Heart right ventricle (tissue), 16 donors: ENCODE measurements at regions not wholly inside any gene's neighbourhood (a gene's known extent, or its start where the extent isn't known, plus 50 kb on each side); places are given as distances from the start of the nearest gene placed in this dataset.

Experiments used
- ATAC-seq, 8 donors: fragments of 200-7000 bp; cut with Tn5 transposase; one replicate each; pipeline ENCODE4 v1.9.1; 2020; ENCODE audit warnings: mild to moderate bottlenecking in 8 of 8, moderate library complexity in 8 of 8, moderate number of reproducible peaks in 1 of 8
- DNase-seq, 2 donors: peaks; one replicate each; pipeline ENCODE4 v3.0.0-alpha.2; 2020
- H3K27ac ChIP-seq, 10 donors: fragments of 200-600 bp; sonication (generic) in 2 of 10; one replicate each; pipeline versions ENCODE4 v1.5.0 to v1.8.0; 2020 to 2022; ENCODE audit warnings: mild to moderate bottlenecking in 3 of 10
- H3K27me3 ChIP-seq, 7 donors: fragments of 200-600 bp; one replicate each; pipeline ENCODE4 v1.8.0; 2021 to 2022; ENCODE audit warnings: mild to moderate bottlenecking in 2 of 7
- H3K36me3 ChIP-seq, 9 donors: fragments of 200-600 bp; sonication (generic) in 1 of 9; one replicate each; pipeline versions ENCODE4 v1.5.0 to v1.8.0; 2020 to 2022; ENCODE audit warnings: mild to moderate bottlenecking in 2 of 9
- H3K4me1 ChIP-seq, 9 donors: fragments of 200-600 bp; sonication (generic) in 1 of 9; one replicate each; pipeline versions ENCODE4 v1.5.0 to v1.8.0; 2020 to 2022; ENCODE audit warnings: mild to moderate bottlenecking in 4 of 9
- H3K4me3 ChIP-seq, 10 donors: fragments of 200-600 bp; sonication (generic) in 2 of 10; one replicate each; pipeline versions ENCODE4 v1.5.0 to v1.8.0; 2020 to 2022; ENCODE audit warnings: mild to moderate bottlenecking in 7 of 10, moderate library complexity in 2 of 10
- H3K9me3 ChIP-seq, 11 donors: fragments of 200-600 bp in 10 of 11; sonication (generic) in 2 of 11; one replicate each; pipeline versions ENCODE4 v1.5.0 to v1.8.0; 2013 to 2022; ENCODE audit warnings: mild to moderate bottlenecking in 2 of 11, control low read depth in 1 of 11, moderate library complexity in 1 of 11
- WGBS, 2 donors: extraction: QIAGEN DNeasy Blood & Tissue Kit; methylation state at CpG; one replicate each; pipeline ENCODE4 v1.1.7; 2013; ENCODE audit warnings: inconsistent platforms in 1 of 2; 5-methylcytosine and 5-hydroxymethylcytosine counted together
- intact Hi-C, 10 donors: fragments of 100-400 bp; cut with DNase I; formaldehyde crosslinking; loops; one replicate each; pipeline versions ENCODE4 v1.11.1 to v1.14.2; 2022
- TF ChIP-seq, protein P1 (sequence below), 9 donors: fragments of 200-600 bp; sonication (generic) in 2 of 9; IDR thresholded peaks; one replicate each; pipeline versions ENCODE4 v1.5.0 to v1.8.0; 2021 to 2022; ENCODE audit warnings: antibody characterized with exemption in 9 of 9, mild to moderate bottlenecking in 5 of 9, moderate library complexity in 1 of 9
- donor health status: Arrhythmogenic right ventricular cardiomyopathy.
- donor health status: ischemic (EF 13 %, LVEDD 7.1; RV severe dilation, severe dysfunction).
- donor health status: healthy with polysubstance abuse.
- donor health status: DM: no; HTN: yes; CAD: no.
- donor health status: DM: no; HTN: no; CAD: no.
- donor health status: ischemic (EF 25% LVEDD 6.9; RV normal size, moderate dysfunction).
- donor health status: ischemic (EF 25% LVEDD 5.7; RV mildly dilated, moderate dysfunction).
- donor health status: healthy.
- donor health status: DM: yes; HTN: yes; CAD: no.
- donor health status: Ischemic cardiomyopathy.
- donor health status: ischemic (EF 35%, LVEDD 5.7; RV mildly dilated, moderate dysfunction).
- donor health status: nonischemic (EF 11% LVEDD 7.7; RV severe dilation, severe dysfunction).
- donor health status: DM: yes; HTN: yes; CAD: no.
- donor health status: PGD.
- donor health status: ischemic (EF 29% LVEDD 5.4; RV normal size, mild dysfunction).
- donor health status: nonischemic (EF 23%, LVEDD 6.1; RV moderate dilation, normal function).

DNA sequence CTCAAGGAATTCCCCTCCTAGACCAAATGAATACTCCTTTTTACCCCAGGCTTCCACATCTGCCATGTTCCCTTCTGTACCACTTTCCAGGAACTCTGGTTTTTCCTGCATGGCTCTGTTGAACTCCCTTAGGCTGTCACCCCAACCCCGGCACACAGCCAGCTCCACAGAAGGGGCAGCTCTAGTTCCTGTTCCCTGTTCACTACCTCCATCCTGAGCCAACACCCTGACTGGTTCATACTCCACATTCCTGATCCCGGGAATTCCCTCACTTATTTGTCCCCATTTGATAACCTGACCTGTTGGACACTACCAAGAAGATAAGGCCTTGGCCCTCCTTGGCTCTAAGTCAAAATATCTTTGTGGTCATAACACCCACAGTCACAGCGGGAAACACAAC is 280.9 kb upstream of the RAB6C start:
- Histone ChIP-seq H3K27me3 (no peaks in the 10 kb centered on the region), H3K9me3 (no peaks in the 10 kb centered on the region), H3K36me3 (no peaks in the 10 kb centered on the region), H3K27ac (no peak overlapping the region), H3K4me1 (no peaks in the 10 kb centered on the region), H3K4me3 (no peak overlapping the region)
- TF ChIP-seq, protein P1, sequence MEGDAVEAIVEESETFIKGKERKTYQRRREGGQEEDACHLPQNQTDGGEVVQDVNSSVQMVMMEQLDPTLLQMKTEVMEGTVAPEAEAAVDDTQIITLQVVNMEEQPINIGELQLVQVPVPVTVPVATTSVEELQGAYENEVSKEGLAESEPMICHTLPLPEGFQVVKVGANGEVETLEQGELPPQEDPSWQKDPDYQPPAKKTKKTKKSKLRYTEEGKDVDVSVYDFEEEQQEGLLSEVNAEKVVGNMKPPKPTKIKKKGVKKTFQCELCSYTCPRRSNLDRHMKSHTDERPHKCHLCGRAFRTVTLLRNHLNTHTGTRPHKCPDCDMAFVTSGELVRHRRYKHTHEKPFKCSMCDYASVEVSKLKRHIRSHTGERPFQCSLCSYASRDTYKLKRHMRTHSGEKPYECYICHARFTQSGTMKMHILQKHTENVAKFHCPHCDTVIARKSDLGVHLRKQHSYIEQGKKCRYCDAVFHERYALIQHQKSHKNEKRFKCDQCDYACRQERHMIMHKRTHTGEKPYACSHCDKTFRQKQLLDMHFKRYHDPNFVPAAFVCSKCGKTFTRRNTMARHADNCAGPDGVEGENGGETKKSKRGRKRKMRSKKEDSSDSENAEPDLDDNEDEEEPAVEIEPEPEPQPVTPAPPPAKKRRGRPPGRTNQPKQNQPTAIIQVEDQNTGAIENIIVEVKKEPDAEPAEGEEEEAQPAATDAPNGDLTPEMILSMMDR (IDR thresholded peaks at IDR 0.05) = no peak
- intact Hi-C loops = no loop called here
- 48 to 57% methylated on average over 3 of the region's 3 CpGs for WGBS, 2 donors
- DNase-seq (no peak), ATAC-seq (no peak)

DNA sequence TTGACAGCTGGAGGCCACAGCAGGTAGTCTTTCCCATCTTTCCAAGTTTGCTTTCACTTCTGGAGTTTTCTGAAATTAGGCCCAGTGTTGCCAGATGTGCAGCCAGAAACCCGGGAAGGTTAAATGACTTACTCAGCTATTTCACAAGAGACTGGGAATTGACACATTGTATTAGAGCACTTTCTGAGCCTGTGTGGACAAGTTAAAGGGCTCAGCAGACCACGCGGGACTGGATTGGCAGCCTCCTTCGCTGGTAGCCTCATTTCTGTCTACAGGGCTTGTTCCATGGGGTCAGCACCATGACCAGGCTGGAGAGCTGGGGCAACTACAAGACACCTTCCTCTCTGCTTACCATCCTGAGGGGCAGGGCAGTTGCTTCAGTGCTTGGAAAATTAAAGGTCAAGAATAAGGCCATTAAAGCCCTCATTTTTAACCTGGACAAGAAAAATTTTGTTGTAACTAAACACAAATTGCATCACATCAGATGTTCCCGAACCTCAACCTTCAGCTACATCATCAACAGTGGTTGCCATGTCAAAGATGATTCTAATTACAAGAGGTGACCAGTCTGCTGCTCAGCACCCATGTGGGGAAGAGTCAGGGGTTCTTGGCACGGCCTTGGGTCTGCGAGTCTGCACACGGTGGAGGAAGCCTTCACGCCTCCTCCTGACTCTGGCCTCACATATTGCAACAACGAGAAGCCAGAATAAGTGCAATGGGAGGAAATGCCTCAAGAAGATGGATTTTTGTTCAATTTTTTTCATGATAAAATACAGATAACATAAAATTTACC is 279.5 kb upstream of the RAB6C start:
- peak in 1 of 8 donors; percentile 48 for ATAC-seq
- no peak overlapping the region for H3K27ac ChIP-seq
- no peak for DNase-seq
- H3K27me3 ChIP-seq = no peaks in the 10 kb centered on the region
- TF ChIP-seq, protein P1 (IDR thresholded peaks at IDR 0.05) = no peak
- no peaks in the 10 kb centered on the region for H3K9me3 ChIP-seq
- no peaks in the 10 kb centered on the region for H3K4me1 ChIP-seq
- H3K36me3 ChIP-seq = no peaks in the 10 kb centered on the region
- WGBS, 2 donors = 75 to 85% methylated on average over 10 of the region's 10 CpGs
- H3K4me3 ChIP-seq = no peak overlapping the region
- intact Hi-C loops = no loop called here

DNA sequence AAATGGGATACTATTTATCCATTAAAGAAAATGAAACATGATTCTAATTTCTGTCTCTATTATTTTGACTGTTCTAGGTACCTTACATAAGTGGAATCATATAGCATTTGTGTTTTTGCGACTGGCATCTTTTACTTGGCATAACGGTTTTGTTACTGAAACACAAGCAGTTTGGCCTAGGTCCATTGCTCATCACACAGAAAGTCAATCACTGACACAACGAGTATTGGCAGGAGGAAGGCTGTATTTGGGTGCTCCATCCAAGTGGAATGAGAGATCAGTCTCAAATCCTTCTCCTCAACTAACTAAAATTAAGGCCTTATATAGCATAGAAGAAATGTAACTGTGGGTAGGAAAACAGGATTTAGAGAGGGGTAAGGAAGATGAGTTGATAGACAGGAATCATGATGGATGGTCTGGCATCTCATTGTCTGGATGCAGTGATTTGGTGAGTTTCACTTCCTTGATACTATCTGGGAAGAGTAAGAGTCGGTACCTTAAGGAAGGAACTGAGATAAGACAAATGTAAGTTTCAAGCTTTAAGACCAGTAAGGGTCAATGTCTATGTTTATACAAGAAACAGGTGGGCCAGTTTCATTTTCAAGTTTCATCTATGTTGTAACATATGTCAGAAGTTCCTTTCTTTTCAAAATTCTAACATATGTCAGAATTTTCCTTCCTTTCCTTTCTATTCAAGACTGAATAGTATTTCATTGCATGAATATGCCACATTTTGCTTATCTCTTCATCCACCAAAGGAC is 276.9 kb upstream of the RAB6C start:
- TF ChIP-seq, protein P1 (IDR thresholded peaks at IDR 0.05) = no peak
- Histone ChIP-seq H3K27me3 (no peaks in the 10 kb centered on the region), H3K27ac (no peak overlapping the region), H3K9me3 (no peaks in the 10 kb centered on the region), H3K4me1 (no peaks in the 10 kb centered on the region), H3K36me3 (no peaks in the 10 kb centered on the region), H3K4me3 (no peak overlapping the region)
- intact Hi-C loops = no loop called here
- DNase-seq (no peak), ATAC-seq (no peak)
- 79 to 83% methylated on average over 4 of the region's 4 CpGs for WGBS, 2 donors

DNA sequence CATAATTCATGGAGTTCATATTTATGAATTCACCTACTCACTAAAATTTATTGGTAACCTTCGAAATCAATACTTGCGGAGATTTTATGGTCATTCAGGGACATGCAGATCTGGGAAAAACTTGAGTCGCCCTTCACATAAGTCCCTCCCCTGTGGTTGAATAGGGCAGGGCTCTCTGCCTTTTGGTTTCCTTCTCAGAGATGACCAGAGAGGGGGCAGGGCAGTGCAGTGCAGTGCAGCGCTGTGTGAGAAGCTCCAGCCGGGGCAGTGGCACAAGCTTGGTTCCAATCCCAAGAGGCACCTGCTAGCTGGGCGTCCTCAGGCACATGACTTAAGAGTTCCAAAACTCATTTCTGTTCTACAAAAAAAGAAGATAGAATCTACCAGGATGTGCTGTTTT is 274.4 kb upstream of the RAB6C start:
- H3K4me1 ChIP-seq = no peaks in the 10 kb centered on the region
- no peaks in the 10 kb centered on the region for H3K9me3 ChIP-seq
- TF ChIP-seq, protein P1 (IDR thresholded peaks at IDR 0.05) = no peak
- H3K27me3 ChIP-seq = peaks cover 0 to 9% (median 0%) of the 10 kb centered on the region in 7 donors
- no peaks in the 10 kb centered on the region for H3K36me3 ChIP-seq
- intact Hi-C loops = no loop called here
- no peak for DNase-seq
- no peak overlapping the region for H3K4me3 ChIP-seq
- H3K27ac ChIP-seq = no peak overlapping the region
- ATAC-seq = no peak
- WGBS, 2 donors = 88% methylated on average over 6 of the region's 6 CpGs
